Loucy (cell line): ENCODE measurements at regions not wholly inside any gene's neighbourhood (a gene's known extent, or its start where the extent isn't known, plus 50 kb on each side); places are given as distances from the start of the nearest gene placed in this dataset.

Experiments used
- H2AFZ ChIP-seq: fragments of 200-600 bp; sonication (generic); 2 replicates; pipeline ENCODE4 v1.6.0; 2016; ENCODE audit warnings: antibody characterized with exemption, mild to moderate bottlenecking, low read length, moderate library complexity
- H3F3A ChIP-seq: fragments of 200-600 bp; 2 replicates; pipeline ENCODE4 v1.6.0; 2016; ENCODE audit warnings: antibody characterized with exemption, low read depth, mild to moderate bottlenecking
- H3K27me3 ChIP-seq: fragments of 200-600 bp; sonication (generic); 2 replicates; pipeline ENCODE4 v1.6.1; 2014; ENCODE audit warnings: low read length, mild to moderate bottlenecking; ENCODE audit not compliant: insufficient read depth, poor library complexity, severe bottlenecking
- H3K36me3 ChIP-seq: fragments of 200-600 bp; sonication (generic); 2 replicates; pipeline ENCODE4 v1.6.1; 2016; ENCODE audit warnings: low read length; ENCODE audit not compliant: insufficient read depth
- H3K4me1 ChIP-seq: fragments of 200-600 bp; sonication (generic); 2 replicates; pipeline ENCODE4 v1.5.1; 2014; ENCODE audit warnings: low read length, mild to moderate bottlenecking; ENCODE audit not compliant: insufficient read depth, poor library complexity, severe bottlenecking
- H3K4me2 ChIP-seq: fragments of 200-600 bp; sonication (generic); 2 replicates; pipeline ENCODE4 v1.6.0; 2014; ENCODE audit warnings: antibody characterized with exemption, low read length, low read depth, mild to moderate bottlenecking; ENCODE audit not compliant: poor library complexity, severe bottlenecking
- H3K4me3 ChIP-seq: fragments of 200-600 bp; sonication (generic); 2 replicates; pipeline ENCODE4 v1.5.1; 2014; ENCODE audit warnings: low read length, mild to moderate bottlenecking, mixed read lengths; ENCODE audit not compliant: poor library complexity, severe bottlenecking
- H3K79me2 ChIP-seq: fragments of 200-600 bp; sonication (generic); 2 replicates; pipeline ENCODE4 v1.6.1; 2014; ENCODE audit warnings: low read length; ENCODE audit not compliant: insufficient read depth
- H3K9ac ChIP-seq: fragments of 200-600 bp; sonication (generic); 2 replicates; pipeline ENCODE4 v1.6.0; 2014; ENCODE audit warnings: mild to moderate bottlenecking, low read depth, low read length, moderate library complexity; ENCODE audit not compliant: poor library complexity, severe bottlenecking
- H3K9me2 ChIP-seq: fragments of 200-600 bp; sonication (generic); replicated peaks from 2 replicates; pipeline ENCODE4 v1.6.1; 2016; ENCODE audit warnings: low read depth, low read length, mixed read lengths
- H3K9me3 ChIP-seq: fragments of 200-600 bp; sonication (generic); 2 replicates; pipeline ENCODE4 v1.6.1; 2014; ENCODE audit warnings: mild to moderate bottlenecking, antibody characterized with exemption, low read length, low read depth; ENCODE audit not compliant: insufficient read depth
- H4K20me1 ChIP-seq: fragments of 200-600 bp; sonication (generic); 2 replicates; pipeline ENCODE4 v1.6.0; 2014; ENCODE audit warnings: antibody characterized with exemption, low read length, mild to moderate bottlenecking; ENCODE audit not compliant: insufficient read depth, poor library complexity, severe bottlenecking
- EZH2phosphoT487 ChIP-seq: fragments of 200-600 bp; IDR thresholded peaks from 2 replicates; pipeline ENCODE4 v1.6.1; 2018; ENCODE audit warnings: antibody characterized with exemption, mild to moderate bottlenecking, moderate library complexity, borderline replicate concordance
- TF ChIP-seq, protein P1 (sequence below): fragments of 200-600 bp; sonication (generic); conservative IDR thresholded peaks from 2 replicates; pipeline ENCODE4 v1.5.1; 2014; ENCODE audit warnings: mild to moderate bottlenecking, antibody characterized with exemption, low read length

DNA sequence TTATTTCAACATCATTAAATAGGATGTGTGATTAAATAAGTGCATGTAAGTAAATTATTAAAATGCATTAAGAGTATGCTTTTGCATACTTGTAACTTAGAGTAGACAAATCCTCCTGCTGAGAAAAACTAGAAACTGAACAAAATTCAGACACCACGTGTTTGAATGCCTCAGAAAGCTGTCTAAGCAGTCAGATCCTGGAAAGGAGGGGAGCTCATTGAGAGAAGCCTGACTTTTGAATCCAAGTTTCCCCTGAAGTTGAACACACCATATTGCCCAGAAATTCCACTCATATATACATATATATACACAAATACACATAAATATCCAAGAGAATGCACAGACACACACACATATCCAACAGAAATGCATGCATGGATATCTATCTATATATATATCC is 190.0 kb upstream of the BMP2 start:
- Histone ChIP-seq H3K9me2 (no peaks in the 10 kb centered on the region), H3K9ac (no peak overlapping the region), H2AFZ (no peak overlapping the region), H3K27me3 (no peaks in the 10 kb centered on the region), H3K79me2 (no peaks in the 10 kb centered on the region), H4K20me1 (no peaks in the 10 kb centered on the region), H3K4me1 (no peaks in the 10 kb centered on the region), H3K4me3 (no peak overlapping the region), H3F3A (no peaks in the 10 kb centered on the region), H3K9me3 (no peaks in the 10 kb centered on the region), H3K36me3 (no peaks in the 10 kb centered on the region), H3K4me2 (no peak overlapping the region)
- no peak for TF ChIP-seq EZH2phosphoT487
- TF ChIP-seq, protein P1, sequence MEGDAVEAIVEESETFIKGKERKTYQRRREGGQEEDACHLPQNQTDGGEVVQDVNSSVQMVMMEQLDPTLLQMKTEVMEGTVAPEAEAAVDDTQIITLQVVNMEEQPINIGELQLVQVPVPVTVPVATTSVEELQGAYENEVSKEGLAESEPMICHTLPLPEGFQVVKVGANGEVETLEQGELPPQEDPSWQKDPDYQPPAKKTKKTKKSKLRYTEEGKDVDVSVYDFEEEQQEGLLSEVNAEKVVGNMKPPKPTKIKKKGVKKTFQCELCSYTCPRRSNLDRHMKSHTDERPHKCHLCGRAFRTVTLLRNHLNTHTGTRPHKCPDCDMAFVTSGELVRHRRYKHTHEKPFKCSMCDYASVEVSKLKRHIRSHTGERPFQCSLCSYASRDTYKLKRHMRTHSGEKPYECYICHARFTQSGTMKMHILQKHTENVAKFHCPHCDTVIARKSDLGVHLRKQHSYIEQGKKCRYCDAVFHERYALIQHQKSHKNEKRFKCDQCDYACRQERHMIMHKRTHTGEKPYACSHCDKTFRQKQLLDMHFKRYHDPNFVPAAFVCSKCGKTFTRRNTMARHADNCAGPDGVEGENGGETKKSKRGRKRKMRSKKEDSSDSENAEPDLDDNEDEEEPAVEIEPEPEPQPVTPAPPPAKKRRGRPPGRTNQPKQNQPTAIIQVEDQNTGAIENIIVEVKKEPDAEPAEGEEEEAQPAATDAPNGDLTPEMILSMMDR: no peak

GRCh38 chr20:6576726-6577125 is 190.8 kb upstream of the BMP2 start:
- Histone ChIP-seq H3K9me2 (no peaks in the 10 kb centered on the region), H2AFZ (no peak overlapping the region), H3K9me3 (no peaks in the 10 kb centered on the region), H3K27me3 (no peaks in the 10 kb centered on the region), H3F3A (no peaks in the 10 kb centered on the region), H3K4me2 (no peak overlapping the region), H3K9ac (no peak overlapping the region), H3K79me2 (no peaks in the 10 kb centered on the region), H3K36me3 (no peaks in the 10 kb centered on the region), H3K4me3 (no peak overlapping the region), H3K4me1 (no peaks in the 10 kb centered on the region), H4K20me1 (no peaks in the 10 kb centered on the region)
- TF ChIP-seq, protein P1: no peak
- no peak for TF ChIP-seq EZH2phosphoT487

- Histone ChIP-seq H3K9me2 (no peaks in the 10 kb centered on the region), H2AFZ (no peak overlapping the region), H3K9ac (no peak overlapping the region), H3K4me1 (no peaks in the 10 kb centered on the region), H3F3A (no peaks in the 10 kb centered on the region), H3K4me3 (no peak overlapping the region), H3K9me3 (no peaks in the 10 kb centered on the region), H3K36me3 (no peaks in the 10 kb centered on the region), H3K4me2 (no peak overlapping the region), H4K20me1 (no peaks in the 10 kb centered on the region), H3K79me2 (no peaks in the 10 kb centered on the region), H3K27me3 (no peaks in the 10 kb centered on the region)
- no peak for TF ChIP-seq EZH2phosphoT487
- TF ChIP-seq, protein P1: no peak
These were observed 191.5 kb upstream of the BMP2 start for GRCh38 chr20:6575912-6576401.
